GM12872 (cell line): ENCODE measurements at regions not wholly inside any gene's neighbourhood (a gene's known extent, or its start where the extent isn't known, plus 50 kb on each side); places are given as distances from the start of the nearest gene placed in this dataset.

ENCODE experiments used
- CTCF ChIP-seq: IDR thresholded peaks from 3 replicates; pipeline ENCODE4 v1.5.1; 2011; ENCODE audit warnings: low read depth, mild to moderate bottlenecking, low read length, moderate library complexity; ENCODE audit not compliant: insufficient read depth

GRCh38 chr15:35301088-35301487, 216.0 kb upstream of the NANOGP8 start:
- TF ChIP-seq CTCF, result no peak

- no peak for TF ChIP-seq CTCF
Observed at GRCh38 chr15:35299059-35299735, 214.1 kb upstream of the NANOGP8 start.

GRCh38 chr15:35298509-35298908, 213.4 kb upstream of the NANOGP8 start:
- TF ChIP-seq CTCF, result no peak

GRCh38 chr15:35293353-35294130, 208.4 kb upstream of the NANOGP8 start:
- TF ChIP-seq CTCF, result no peak

- no peak for TF ChIP-seq CTCF
Observed at GRCh38 chr15:35290301-35290721, 205.2 kb upstream of the NANOGP8 start.

GRCh38 chr15:35289024-35289617, 204.0 kb upstream of the NANOGP8 start:
- TF ChIP-seq CTCF, result peak; percentile 71

GRCh38 chr15:35288580-35288979, 203.5 kb upstream of the NANOGP8 start:
- TF ChIP-seq CTCF, result no peak
